NCI-H2196 treated with DMSO at 0.1 percent for 48 hours (cell line): ENCODE measurements at regions not wholly inside any gene's neighbourhood (a gene's known extent, or its start where the extent isn't known, plus 50 kb on each side); places are given as distances from the start of the nearest gene placed in this dataset.

ENCODE experiments used
- DNase-seq: peaks from one replicate; lab custom pipeline; 2025; ENCODE audit not compliant: unreplicated experiment; lab: John Stamatoyannopoulos, UW

GRCh38 chr10:111873041-111873440 is 310.5 kb downstream of the GPAM start:
- DNase-seq: no peak

- no peak for DNase-seq
Measured at GRCh38 chr10:111873621-111874135, 309.9 kb downstream of the GPAM start.

GRCh38 chr10:111874576-111874975 is 309.0 kb downstream of the GPAM start:
- DNase-seq: no peak

DNA sequence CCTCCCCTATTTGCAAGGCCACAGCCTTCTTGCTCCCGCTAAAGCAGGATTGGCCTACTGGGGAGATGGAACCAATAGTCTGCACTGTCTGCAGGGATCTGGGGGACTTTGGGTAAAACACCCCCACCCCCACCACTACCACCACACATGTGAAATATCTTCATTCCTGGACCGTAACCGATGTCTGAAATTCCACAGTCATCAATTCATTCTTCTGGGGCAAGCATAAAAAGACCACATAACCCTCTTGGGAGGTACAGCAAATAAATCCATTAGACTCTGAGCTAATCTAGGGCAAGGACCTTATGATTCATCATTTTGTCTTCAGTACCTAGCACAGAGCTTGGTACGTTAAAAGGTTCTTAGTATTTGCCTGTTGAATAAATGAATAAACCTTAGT is 307.8 kb downstream of the GPAM start:
- DNase-seq: no peak

DNA sequence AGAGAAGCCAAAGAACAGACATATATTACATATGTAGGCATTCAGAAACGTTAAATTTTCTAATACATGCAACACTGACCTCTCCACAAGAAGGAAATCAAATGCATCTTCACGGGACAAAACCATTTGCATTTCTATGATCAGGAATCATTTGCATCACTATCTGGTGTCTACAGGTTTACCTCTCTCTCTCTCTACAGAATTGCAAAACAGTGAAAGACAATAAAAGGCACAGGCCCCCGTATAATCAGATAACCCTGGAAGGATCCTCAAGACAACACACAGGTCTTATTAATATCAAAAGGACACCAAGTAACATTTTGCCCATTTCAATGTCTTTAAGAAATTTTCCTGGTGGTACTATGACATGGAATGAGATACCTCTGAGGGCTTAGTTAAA is 306.3 kb downstream of the GPAM start:
- DNase-seq: no peak

GRCh38 chr10:111879969-111880368 is 303.6 kb downstream of the GPAM start:
- DNase-seq: no peak

GRCh38 chr10:111885046-111885445 is 298.5 kb downstream of the GPAM start:
- no peak for DNase-seq

DNA sequence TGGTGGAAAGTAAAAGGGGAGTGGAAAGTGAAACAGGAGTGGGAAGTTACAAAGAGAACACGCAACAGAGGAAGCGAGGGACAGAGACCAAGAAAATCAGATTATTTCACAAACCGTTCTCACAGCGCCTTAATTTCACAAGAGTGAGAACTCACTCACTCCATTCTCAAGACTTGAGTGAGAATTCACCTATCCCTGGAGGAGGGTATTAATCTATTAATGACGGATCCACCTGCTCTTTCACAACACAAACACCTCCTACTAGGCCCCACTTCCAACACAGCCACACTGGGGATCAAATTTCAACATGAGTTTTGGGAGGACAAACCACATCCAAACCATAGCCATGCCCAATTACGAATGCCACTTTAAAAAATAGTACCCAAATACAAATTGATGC is 297.6 kb downstream of the GPAM start:
- no peak for DNase-seq

GRCh38 chr10:111887266-111887665 is 296.3 kb downstream of the GPAM start:
- DNase-seq: no peak

DNA sequence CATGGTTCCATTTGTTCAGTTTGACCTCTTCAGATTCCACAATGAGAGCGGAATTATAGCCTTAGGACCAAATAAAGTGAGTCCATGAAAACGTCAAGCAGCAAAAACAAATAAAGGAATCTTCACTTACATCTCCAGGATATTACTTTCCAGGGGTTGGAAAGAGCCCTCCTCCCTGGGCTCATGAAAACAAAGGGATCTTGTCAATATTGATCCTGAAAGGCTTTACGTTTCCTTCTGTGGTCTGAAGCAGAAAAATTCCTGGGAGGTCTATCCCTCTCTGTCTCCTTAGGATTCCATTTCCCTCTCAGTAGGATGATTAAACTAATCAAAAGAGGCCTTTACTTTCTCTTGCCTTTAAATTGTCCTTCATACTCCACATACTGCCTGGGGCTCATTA is 293.5 kb downstream of the GPAM start:
- no peak for DNase-seq

DNA sequence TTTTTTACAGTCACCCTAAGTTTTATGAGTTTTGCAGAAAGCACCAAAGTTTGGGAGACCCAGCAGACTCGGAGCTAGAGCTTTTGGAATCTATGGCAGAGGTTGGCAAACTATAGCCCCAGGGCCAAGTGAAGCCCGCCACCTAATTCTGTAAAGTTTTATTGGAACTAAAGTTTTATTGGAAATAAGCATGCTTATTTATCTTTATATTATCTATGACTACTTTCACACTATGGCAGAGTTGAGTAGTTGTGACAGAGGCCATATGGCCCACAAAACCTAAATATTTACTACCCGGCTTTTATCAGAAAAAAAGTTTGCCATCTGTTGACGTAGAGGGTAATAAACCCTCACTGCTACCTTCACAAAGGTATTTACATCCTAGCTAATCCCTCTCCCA is 267.6 kb downstream of the GPAM start:
- no peak for DNase-seq

- DNase-seq: no peak
Measured at GRCh38 chr10:111921821-111922220, 261.7 kb downstream of the GPAM start.

DNA sequence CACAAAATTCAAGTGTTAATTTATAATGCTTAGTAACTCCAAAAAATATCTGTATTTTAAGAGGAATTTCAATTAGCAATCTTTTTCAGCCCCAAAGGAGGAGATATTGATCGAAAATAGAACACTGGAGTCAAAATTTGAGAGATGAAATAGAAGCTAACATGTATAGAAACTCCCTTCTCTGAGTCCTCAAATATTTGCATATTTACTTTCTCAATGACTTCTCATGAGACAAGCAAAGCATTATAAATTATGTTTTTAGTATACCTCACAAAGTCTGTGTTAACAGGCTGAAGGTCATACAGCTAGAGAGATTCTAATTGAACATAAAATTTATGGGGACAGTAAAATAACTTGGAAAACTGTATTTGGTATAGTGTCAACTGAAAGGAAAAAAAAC is 260.5 kb downstream of the GPAM start:
- DNase-seq: no peak

GRCh38 chr10:111926286-111926685 is 257.3 kb downstream of the GPAM start:
- no peak for DNase-seq

GRCh38 chr10:111933937-111934336 is 249.6 kb downstream of the GPAM start:
- no peak for DNase-seq

DNA sequence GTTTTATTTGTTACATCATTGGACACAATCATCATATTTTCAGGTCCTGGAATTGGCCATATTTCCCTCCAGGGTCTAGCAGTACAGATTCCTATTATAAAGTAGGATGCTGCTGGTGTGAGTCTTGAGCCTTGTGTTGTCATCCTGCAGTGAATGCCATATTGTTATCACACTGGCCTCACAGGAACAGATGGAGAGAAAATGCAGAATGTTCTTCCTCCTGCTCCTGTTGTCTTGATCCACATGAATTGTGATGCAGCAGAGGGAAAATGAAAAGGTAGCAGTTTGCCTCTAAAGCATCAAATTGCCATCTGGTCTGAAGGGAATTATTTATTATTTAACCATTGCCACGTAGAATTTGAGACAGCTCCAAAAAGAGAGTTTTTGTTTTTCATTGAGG is 248.6 kb downstream of the GPAM start:
- no peak for DNase-seq

DNA sequence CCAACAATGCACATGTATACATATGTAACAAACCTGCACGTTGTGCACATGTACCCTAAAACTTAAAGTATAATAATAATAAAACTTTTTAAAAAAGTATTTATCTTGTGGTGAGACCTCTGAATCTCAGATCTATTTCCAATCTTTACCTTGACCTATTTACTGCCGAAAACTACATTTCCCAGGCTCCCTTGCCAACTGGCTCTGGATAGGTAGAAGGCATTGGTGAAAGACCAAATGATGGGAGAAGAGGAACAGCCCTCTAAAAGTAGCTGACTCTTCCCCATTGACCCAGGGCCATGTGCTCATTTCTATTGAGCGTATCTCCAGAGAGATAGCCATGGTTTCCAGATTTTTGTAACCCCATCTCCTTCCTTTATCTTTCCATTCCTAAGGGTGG is 247.4 kb downstream of the GPAM start:
- DNase-seq: no peak

DNA sequence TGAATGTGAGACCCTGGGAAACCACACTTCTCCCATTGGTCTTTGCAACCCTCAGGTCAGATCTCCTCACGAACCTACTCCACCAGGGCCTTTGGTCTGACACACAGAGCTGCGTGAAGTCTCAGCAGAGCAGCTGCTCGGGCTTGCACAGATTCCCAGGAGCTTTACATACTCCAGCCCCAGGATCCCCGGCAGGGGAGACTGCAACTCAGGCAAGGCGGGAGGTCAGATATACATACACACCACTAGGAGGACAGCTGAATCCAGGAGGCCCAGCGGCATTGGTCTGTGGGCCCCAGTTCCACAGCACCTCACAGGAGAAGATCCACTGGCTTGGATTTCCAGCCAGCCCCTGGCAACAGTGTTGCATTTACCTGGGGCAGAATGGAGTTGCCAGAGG is 239.2 kb downstream of the GPAM start:
- DNase-seq: no peak

GRCh38 chr10:111953949-111954348 is 229.6 kb downstream of the GPAM start:
- DNase-seq: no peak

DNA sequence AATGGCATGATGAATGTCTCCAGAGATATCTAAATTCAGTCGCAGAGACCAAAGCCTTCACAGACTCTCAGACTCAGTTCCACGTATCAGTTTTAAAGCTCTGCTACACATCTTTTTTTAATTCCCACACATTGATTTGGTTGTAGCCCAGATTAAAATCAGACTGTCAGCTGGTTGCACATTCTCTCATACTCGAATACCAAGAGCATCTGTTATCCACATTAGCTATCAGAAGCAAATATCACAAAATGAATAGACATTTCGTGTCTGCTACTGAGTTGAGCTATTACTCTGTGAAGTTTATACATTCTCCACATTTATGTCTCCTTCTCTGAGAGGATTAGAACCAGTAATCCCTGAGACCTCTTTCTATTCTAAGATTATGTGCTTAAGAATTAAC is 229.2 kb downstream of the GPAM start:
- DNase-seq: no peak

GRCh38 chr10:111956841-111957240 is 226.7 kb downstream of the GPAM start:
- no peak for DNase-seq

DNA sequence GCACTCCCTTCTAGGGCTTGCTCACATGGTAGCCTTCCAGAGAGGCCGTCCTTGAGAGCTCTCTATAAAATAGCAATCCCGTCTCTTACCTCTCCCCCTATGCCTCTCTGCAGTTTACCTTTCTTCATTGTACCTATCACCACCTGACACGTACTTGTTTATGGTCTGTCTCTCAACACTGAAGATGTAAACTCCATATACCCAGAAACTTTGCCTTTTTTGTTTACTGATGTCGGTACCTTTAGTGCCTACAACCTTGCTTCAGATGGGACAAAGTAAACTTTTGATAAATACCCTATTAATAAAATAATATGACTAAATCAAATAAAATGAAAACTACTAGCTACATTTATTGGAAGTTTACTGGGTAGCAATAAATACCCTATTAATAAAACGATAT is 220.6 kb downstream of the GPAM start:
- DNase-seq: no peak

DNA sequence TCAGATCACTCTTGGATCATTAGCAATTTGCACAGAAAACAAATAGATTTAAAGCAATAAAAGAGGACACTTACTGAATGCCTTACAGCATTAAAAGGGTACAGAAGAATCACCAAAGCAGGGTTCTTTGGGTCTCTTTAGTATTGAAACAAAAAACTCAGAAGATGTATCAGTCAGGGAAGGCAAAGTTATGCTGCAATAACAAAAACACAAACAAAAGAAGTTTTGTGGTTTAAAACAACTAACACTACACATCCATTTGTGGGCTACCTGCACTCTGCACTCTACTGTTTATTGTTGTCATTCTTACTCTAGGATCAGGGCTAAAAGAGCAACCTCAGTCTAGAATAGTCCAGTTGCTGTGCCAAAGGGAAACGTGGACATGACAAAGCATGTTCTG is 216.4 kb downstream of the GPAM start:
- no peak for DNase-seq

DNA sequence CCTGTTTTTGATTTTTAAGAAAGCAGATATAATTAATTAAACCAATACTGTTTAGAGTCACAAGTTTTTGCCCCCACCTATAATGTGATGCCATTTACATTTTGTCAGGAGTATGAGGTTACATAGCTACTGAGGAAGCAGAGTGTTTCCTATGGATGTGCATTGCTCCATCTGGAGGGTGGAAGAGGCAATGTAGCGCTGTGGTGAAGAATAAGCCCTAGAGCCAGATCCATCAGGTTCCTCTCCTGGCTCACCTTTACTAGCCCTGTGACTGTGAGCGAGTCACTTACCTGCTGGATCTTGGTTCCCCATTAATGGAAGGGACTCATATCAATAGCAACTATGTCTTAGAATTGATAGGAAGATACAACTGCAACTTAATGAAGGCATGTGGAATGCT is 216.0 kb downstream of the GPAM start:
- DNase-seq: no peak
